ENCODE measurements at regions not wholly inside any gene's neighbourhood (a gene's known extent, or its start where the extent isn't known, plus 50 kb on each side); places are given as distances from the start of the nearest gene placed in this dataset.
A peak's percentile ranks its signal among the peaks of the same experiment; 100 is the strongest.

- TF ChIP-seq CTCF (IDR thresholded peaks at IDR 0.05 in 4 of 5, conservative IDR thresholded peaks at IDR 0.05 in 1 of 5): no peak
- peak in 1 of 2 donors; percentile 20 for TF ChIP-seq POLR2A (IDR thresholded peaks at IDR 0.05)
Observed at GRCh38 chr5:172509405-172509781, 55.1 kb upstream of the SH3PXD2B start.

Data from gastrocnemius medialis (tissue), 4 donors.